AG04449 (cell line): ENCODE measurements at regions not wholly inside any gene's neighbourhood (a gene's known extent, or its start where the extent isn't known, plus 50 kb on each side); places are given as distances from the start of the nearest gene placed in this dataset.

ENCODE experiments used
- CTCF ChIA-PET: fragments of 350-600 bp; formaldehyde crosslinking; extraction: SDS; loops from one replicate; lab custom pipeline; 2021; ENCODE audit warnings: antibody characterized with exemption; lab: Yijun Ruan, JAX
- POLR2A ChIA-PET: fragments of 400-600, 350-600 bp; formaldehyde crosslinking; extraction: SDS; loops from one replicate; lab custom pipeline; 2020; ENCODE audit warnings: antibody characterized with exemption, inconsistent platforms; lab: Yijun Ruan, JAX
- DNase-seq: peaks from one replicate; pipeline ENCODE4 v3.0.0-alpha.2; 2010; ENCODE audit warnings: low read depth, low spot score
- H3K4me3 ChIP-seq: 2 replicates; pipeline ENCODE4 v1.5.1; 2011; ENCODE audit warnings: low read depth, mild to moderate bottlenecking, control low read depth, low read length
- CTCF ChIP-seq: IDR thresholded peaks from one replicate; pipeline ENCODE4 v1.5.1; 2011; ENCODE audit warnings: mild to moderate bottlenecking, moderate library complexity, low read length, control low read depth, inconsistent platforms; ENCODE audit not compliant: insufficient read depth; ENCODE audit errors: missing control alignments

- POLR2A ChIA-PET, result no interaction called here
- no peak for TF ChIP-seq CTCF
- no peak for DNase-seq
- CTCF ChIA-PET, result no interaction called here
- H3K4me3 ChIP-seq, result no peak overlapping the region
Observed at GRCh38 chr5:15433709-15434108, 66.3 kb upstream of the FBXL7 start.

DNA sequence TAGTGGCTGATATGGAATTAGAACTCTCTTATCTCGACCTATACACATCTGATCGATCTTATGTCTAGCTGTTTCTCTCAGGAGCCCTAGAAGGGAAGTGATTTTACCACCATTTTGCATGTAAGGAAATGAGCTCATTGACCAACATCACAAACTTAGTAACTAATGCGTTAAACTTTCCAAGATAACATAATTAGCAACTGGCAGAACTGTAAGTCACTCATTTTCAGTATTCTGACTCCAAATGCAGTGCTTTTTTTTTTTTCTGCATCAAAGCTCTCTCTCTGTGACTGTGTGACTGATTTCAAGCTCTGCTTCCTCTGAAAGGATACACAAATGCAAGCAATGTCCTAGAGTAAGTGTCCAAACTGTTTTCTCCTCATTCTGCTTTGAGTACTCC lies 68.1 kb upstream of the FBXL7 start:
- ChIA-PET CTCF (interaction anchor here (0.8 kb wide), 1 partner anchor 562 kb away, joined by 3 read pairs; no protein-coding TSS in a partner anchor), POLR2A (no interaction called here)
- H3K4me3 ChIP-seq, result no peak overlapping the region
- TF ChIP-seq CTCF, result no peak
- DNase-seq, result no peak

- TF ChIP-seq CTCF, result no peak
- ChIA-PET CTCF (no interaction called here), POLR2A (no interaction called here)
- no peak for DNase-seq
- no peak overlapping the region for H3K4me3 ChIP-seq
Observed at GRCh38 chr5:15425766-15426165, 74.2 kb upstream of the FBXL7 start.

GRCh38 chr5:15424769-15425168 lies 75.2 kb upstream of the FBXL7 start:
- ChIA-PET POLR2A (no interaction called here), CTCF (no interaction called here)
- no peak for TF ChIP-seq CTCF
- H3K4me3 ChIP-seq, result no peak overlapping the region
- no peak for DNase-seq

- TF ChIP-seq CTCF, result no peak
- CTCF ChIA-PET, result no interaction called here
- POLR2A ChIA-PET, result no interaction called here
- H3K4me3 ChIP-seq, result no peak overlapping the region
- DNase-seq, result no peak
Observed at GRCh38 chr5:15421921-15422412, 78.0 kb upstream of the FBXL7 start.

DNA sequence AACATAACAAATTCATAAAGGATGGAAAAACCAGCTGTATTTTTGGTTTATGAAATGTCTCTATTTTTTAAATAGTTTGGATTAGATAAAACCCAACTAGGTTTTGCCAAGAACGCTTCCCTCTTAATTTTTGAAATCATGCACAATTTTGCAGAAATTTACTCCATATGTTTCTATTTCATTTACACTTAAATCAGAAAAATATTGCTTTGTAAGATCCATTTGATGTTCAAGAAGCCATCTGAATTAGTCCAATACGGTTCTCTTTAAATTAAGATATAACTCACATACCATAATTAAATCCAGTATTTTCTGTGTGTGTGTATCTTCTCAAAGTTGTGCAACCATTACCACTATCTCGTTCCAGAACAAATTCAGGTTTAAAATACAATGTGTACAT lies 78.6 kb upstream of the FBXL7 start:
- ChIA-PET CTCF (no interaction called here), POLR2A (no interaction called here)
- no peak for DNase-seq
- no peak overlapping the region for H3K4me3 ChIP-seq
- TF ChIP-seq CTCF, result no peak
